ENCODE measurements at regions not wholly inside any gene's neighbourhood (a gene's known extent, or its start where the extent isn't known, plus 50 kb on each side); places are given as distances from the start of the nearest gene placed in this dataset.

- H2BK5ac ChIP-seq (ENCODE audit: insufficient read length, low read length): no peak overlapping the region
- H2AK5ac ChIP-seq (ENCODE audit: insufficient read length, low read length): no peak overlapping the region
- H4K91ac ChIP-seq (ENCODE audit: insufficient read length, low read depth, low read length): no peak overlapping the region
- WGBS (ENCODE audit: extremely low coverage, insufficient read length, low lambda C conversion rate): no CpG with 5 or more reads among the region's 19 CpGs
- H3K23ac ChIP-seq (ENCODE audit: insufficient read length, low read depth, low read length): no peak overlapping the region
- no peak overlapping the region for H4K8ac ChIP-seq (replicated peaks; ENCODE audit: insufficient read length, low read depth, low read length)
- H2AFZ ChIP-seq (ENCODE audit: low read length): no peak overlapping the region
- no peaks in the 10 kb centered on the region for H3K9me3 ChIP-seq (ENCODE audit: control insufficient read depth, low read depth, low read length)
- peak; percentile 36; the same call in 2 of the 3 replicates for TF ChIP-seq CTCF (conservative IDR thresholded peaks at IDR 0.05)
- H3K9ac ChIP-seq (ENCODE audit: extremely low read depth, insufficient read length, low read length): no peak overlapping the region
- H3K27ac ChIP-seq (ENCODE audit: insufficient read length, low read depth, low read length): no peak overlapping the region
- no peak overlapping the region for H2BK12ac ChIP-seq (ENCODE audit: insufficient read length, low read depth, low read length)
- H2BK120ac ChIP-seq (ENCODE audit: low read depth, low read length, poor library complexity, severe bottlenecking): no peak overlapping the region
- no peaks in the 10 kb centered on the region for H3K79me2 ChIP-seq (ENCODE audit: insufficient read depth, low read length)
- Mint-ChIP-seq H3K36me3 (ENCODE audit: insufficient read depth in 1 of 3, low read depth in 3 of 3) (peaks cover 0 to under 1% (median under 1%) of the 10 kb centered on the region in 3 experiments; a peak in 3 of 7 replicates), H3K27me3 (ENCODE audit: low read depth) (peaks cover 9% of the 10 kb centered on the region), H3K4me1 (0 out of 4 replicates have a peak, but pooled peaks cover 0 to 4% of the 10 kb centered on the region in 2 experiments), H3K9me3 (peaks cover 4 to 11% of the 10 kb centered on the region in 2 experiments), H3K4me3 (no peak overlapping the region), H3K27ac (no peak overlapping the region; a peak in 1 of 7 replicates)
- no peak overlapping the region for H3K4ac ChIP-seq (ENCODE audit: low read depth, low read length)
- H4K5ac ChIP-seq (ENCODE audit: insufficient read length, low read depth, low read length): no peak overlapping the region
- no peaks in the 10 kb centered on the region for H3K79me1 ChIP-seq (ENCODE audit: insufficient read depth, low read depth, low read length, poor library complexity, severe bottlenecking)
- no peak overlapping the region for H3K4me2 ChIP-seq (ENCODE audit: insufficient read depth, insufficient read length, low read length)
- no peak overlapping the region for H3K18ac ChIP-seq (ENCODE audit: insufficient read length, low read depth, low read length)
- no peak overlapping the region for H2BK15ac ChIP-seq (ENCODE audit: low read depth, low read length)
- H4K20me1 ChIP-seq (ENCODE audit: control insufficient read depth, insufficient read depth, insufficient read length): no peaks in the 10 kb centered on the region
- no peak for DNase-seq
- H2BK20ac ChIP-seq (ENCODE audit: low read depth, low read length, poor library complexity, severe bottlenecking): no peak overlapping the region
- no peak overlapping the region for H3T11ph ChIP-seq (ENCODE audit: low read length)
- H3K14ac ChIP-seq (ENCODE audit: insufficient read depth, low read length): no peak overlapping the region
- H3K4me1 ChIP-seq (ENCODE audit: insufficient read depth, low read length): no peaks in the 10 kb centered on the region
- no peak overlapping the region for H3K56ac ChIP-seq (ENCODE audit: insufficient read length, low read depth, low read length)
- H3K23me2 ChIP-seq (ENCODE audit: insufficient read length, low read depth, low read length, poor library complexity, severe bottlenecking): no peaks in the 10 kb centered on the region
- no peaks in the 10 kb centered on the region for H3K27me3 ChIP-seq (ENCODE audit: insufficient read depth, low read length)
Observed at GRCh38 chr6:5937936-5938706, 68.6 kb downstream of the NRN1 start.
